Panc1 (cell line): ENCODE measurements at regions not wholly inside any gene's neighbourhood (a gene's known extent, or its start where the extent isn't known, plus 50 kb on each side); places are given as distances from the start of the nearest gene placed in this dataset.

Experiments
- ATAC-seq: fragments of 200-7000 bp; cut with Tn5 transposase; 2 replicates; pipeline ENCODE4 v1.9.1; 2020; ENCODE audit warnings: mild to moderate bottlenecking, moderate library complexity
- BruUV-seq: library from RNA; stranded (reverse); fragments of 400-500 nt; replicated peaks from 2 replicates; lab custom pipeline; 2021; lab: Mats Ljungman, UMichigan
- CTCF ChIA-PET: fragments of 300-600 bp; sonication (Branson Sonifier 250); formaldehyde crosslinking; loops from one replicate; lab custom pipeline; 2022; ENCODE audit warnings: antibody characterized with exemption; lab: Charles Lee
- POLR2A ChIA-PET: fragments of 300-600 bp; sonication (Branson Sonifier 250); formaldehyde crosslinking; loops from one replicate; lab custom pipeline; 2022; ENCODE audit warnings: antibody characterized with exemption; lab: Charles Lee
- DNase-seq: peaks from one replicate; pipeline ENCODE4 v3.0.0-alpha.2; 2010; ENCODE audit warnings: low read depth, low spot score
- H3K27ac ChIP-seq: 2 replicates; pipeline ENCODE4 v1.5.1; 2011; ENCODE audit warnings: mild to moderate bottlenecking, low read length, inconsistent platforms
- H3K27me3 ChIP-seq: fragments of 200-500 bp; sonication (Bioruptor generic); 2 replicates; pipeline ENCODE4 v1.6.0; 2014; ENCODE audit warnings: low read length, inconsistent platforms; ENCODE audit not compliant: control insufficient read depth, insufficient read depth
- H3K36me3 ChIP-seq: fragments of 200-500 bp; sonication (Bioruptor generic); 2 replicates; pipeline ENCODE4 v1.5.1; 2014; ENCODE audit warnings: inconsistent platforms, mild to moderate bottlenecking, low read length, moderate library complexity; ENCODE audit not compliant: control insufficient read depth, insufficient read depth
- H3K4me1 ChIP-seq: 2 replicates; pipeline ENCODE4 v1.5.1; 2011; ENCODE audit warnings: inconsistent platforms, mild to moderate bottlenecking, low read length, moderate library complexity; ENCODE audit not compliant: control insufficient read depth, insufficient read depth
- H3K4me3 ChIP-seq, 2 experiments: 2 replicates each; pipeline ENCODE4 v1.5.1; 2011 to 2012; ENCODE audit warnings: low read depth in 2 of 2, low read length in 2 of 2, mild to moderate bottlenecking in 2 of 2, inconsistent platforms in 1 of 2, moderate library complexity in 1 of 2
- H3K9me3 ChIP-seq: fragments of 200-500 bp; sonication (Bioruptor generic); 2 replicates; pipeline ENCODE4 v1.5.1; 2014; ENCODE audit warnings: low read depth, mild to moderate bottlenecking, inconsistent platforms, low read length, moderate library complexity; ENCODE audit not compliant: control insufficient read depth, insufficient read depth
- CTCF ChIP-seq: fragments of 450-650 bp; IDR thresholded peaks from 2 replicates; pipeline ENCODE4 v1.5.1; 2017; ENCODE audit warnings: mild to moderate bottlenecking
- POLR2AphosphoS5 ChIP-seq: IDR thresholded peaks from 2 replicates; pipeline ENCODE4 v1.6.1; 2012; ENCODE audit warnings: mild to moderate bottlenecking, low read depth, low read length, moderate library complexity
- SIN3A ChIP-seq: IDR thresholded peaks from 2 replicates; pipeline ENCODE4 v1.6.1; 2012; ENCODE audit warnings: low read depth, mild to moderate bottlenecking, low read length, moderate library complexity, borderline replicate concordance; ENCODE audit not compliant: insufficient read depth
- TCF7L2 ChIP-seq: IDR thresholded peaks from 2 replicates; pipeline ENCODE4 v1.6.1; 2011; ENCODE audit warnings: mild to moderate bottlenecking, low read depth, low read length, inconsistent platforms
- in situ Hi-C: cut with HindIII; loops from 2 replicates; pipeline ENCODE4 v1.10.0; 2016; ENCODE audit warnings: low sequenced_read_pairs, low pct_unique_long_range_greater_than_20kb
- intact Hi-C: fragments of 100-400 bp; cut with micrococcal nuclease; formaldehyde crosslinking; loops from one replicate; pipeline ENCODE4 v1.10.0; 2022; ENCODE audit not compliant: unreplicated experiment
- TF ChIP-seq, protein P1 (sequence below), 2 experiments: IDR thresholded peaks; 2 replicates each; pipeline ENCODE4 v1.6.1; 2011 to 2012; ENCODE audit warnings: low read depth in 2 of 2, control low read depth in 1 of 2, low read length in 1 of 2, mild to moderate bottlenecking in 1 of 2, moderate library complexity in 1 of 2; ENCODE audit not compliant: insufficient read depth in 1 of 2

- intact Hi-C loops (no loop called here), in situ Hi-C loops (no loop called here)
- peaks cover 12% of the 10 kb centered on the region for H3K4me1 ChIP-seq
- peak overlapping the region; percentile 67; the same call in 1 of the 2 replicates for H3K27ac ChIP-seq
- CTCF ChIA-PET = interaction anchor here (0.5 kb wide), 1 partner anchor 467 kb away, joined by 4 read pairs; no protein-coding TSS in a partner anchor
- H3K36me3 ChIP-seq = no peaks in the 10 kb centered on the region
- no peak overlapping the region for H3K4me3 ChIP-seq
- POLR2A ChIA-PET = no interaction called here
- TF ChIP-seq, protein P1, sequence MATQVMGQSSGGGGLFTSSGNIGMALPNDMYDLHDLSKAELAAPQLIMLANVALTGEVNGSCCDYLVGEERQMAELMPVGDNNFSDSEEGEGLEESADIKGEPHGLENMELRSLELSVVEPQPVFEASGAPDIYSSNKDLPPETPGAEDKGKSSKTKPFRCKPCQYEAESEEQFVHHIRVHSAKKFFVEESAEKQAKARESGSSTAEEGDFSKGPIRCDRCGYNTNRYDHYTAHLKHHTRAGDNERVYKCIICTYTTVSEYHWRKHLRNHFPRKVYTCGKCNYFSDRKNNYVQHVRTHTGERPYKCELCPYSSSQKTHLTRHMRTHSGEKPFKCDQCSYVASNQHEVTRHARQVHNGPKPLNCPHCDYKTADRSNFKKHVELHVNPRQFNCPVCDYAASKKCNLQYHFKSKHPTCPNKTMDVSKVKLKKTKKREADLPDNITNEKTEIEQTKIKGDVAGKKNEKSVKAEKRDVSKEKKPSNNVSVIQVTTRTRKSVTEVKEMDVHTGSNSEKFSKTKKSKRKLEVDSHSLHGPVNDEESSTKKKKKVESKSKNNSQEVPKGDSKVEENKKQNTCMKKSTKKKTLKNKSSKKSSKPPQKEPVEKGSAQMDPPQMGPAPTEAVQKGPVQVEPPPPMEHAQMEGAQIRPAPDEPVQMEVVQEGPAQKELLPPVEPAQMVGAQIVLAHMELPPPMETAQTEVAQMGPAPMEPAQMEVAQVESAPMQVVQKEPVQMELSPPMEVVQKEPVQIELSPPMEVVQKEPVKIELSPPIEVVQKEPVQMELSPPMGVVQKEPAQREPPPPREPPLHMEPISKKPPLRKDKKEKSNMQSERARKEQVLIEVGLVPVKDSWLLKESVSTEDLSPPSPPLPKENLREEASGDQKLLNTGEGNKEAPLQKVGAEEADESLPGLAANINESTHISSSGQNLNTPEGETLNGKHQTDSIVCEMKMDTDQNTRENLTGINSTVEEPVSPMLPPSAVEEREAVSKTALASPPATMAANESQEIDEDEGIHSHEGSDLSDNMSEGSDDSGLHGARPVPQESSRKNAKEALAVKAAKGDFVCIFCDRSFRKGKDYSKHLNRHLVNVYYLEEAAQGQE (IDR thresholded peaks at IDR 0.05; ENCODE audit: insufficient read depth in 1 of 2, low read depth in 2 of 2, low read length in 1 of 2) = no peak
- no peak for TF ChIP-seq SIN3A
- TF ChIP-seq TCF7L2 = no peak
- TF ChIP-seq CTCF = no peak
- TF ChIP-seq POLR2AphosphoS5 = no peak
- no peaks in the 10 kb centered on the region for H3K27me3 ChIP-seq
- DNase-seq (peak; percentile 57), ATAC-seq (peak; percentile 88)
- no TSS peak for BruUV-seq
- no peaks in the 10 kb centered on the region for H3K9me3 ChIP-seq
Observed at GRCh38 chr1:200336101-200336845, 73.6 kb downstream of the ZNF281 start.

DNA sequence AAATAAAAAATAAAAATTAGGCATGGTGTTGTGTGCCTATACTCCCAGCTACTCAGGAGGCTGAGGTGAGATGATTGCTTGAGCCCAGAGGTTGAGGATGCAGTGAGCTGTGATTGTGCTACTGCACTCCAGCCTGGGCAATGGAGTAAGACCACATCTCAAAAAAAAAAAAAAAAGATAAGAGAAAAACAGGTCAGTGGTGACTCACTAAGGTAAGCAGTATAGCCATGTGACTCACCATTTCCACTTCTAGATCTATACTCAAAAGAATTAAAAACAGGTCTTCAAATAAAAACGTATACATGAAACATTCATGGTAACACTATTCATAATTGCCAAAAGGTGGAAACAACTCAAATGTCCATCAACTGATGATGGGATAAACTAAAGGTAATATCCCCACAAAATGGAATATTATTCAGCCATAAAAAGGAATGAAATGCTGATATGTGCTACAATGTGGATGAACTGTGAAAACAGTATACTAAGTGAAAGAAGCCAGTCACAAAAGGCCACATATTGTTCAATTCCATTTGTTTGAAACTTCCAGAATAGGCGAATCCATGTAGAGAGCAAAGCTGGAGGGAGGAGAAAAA lies 75.1 kb downstream of the ZNF281 start:
- peaks cover 12% of the 10 kb centered on the region for H3K4me1 ChIP-seq
- H3K36me3 ChIP-seq = no peaks in the 10 kb centered on the region
- in situ Hi-C loops (no loop called here), intact Hi-C loops (no loop called here)
- H3K27ac ChIP-seq = no peak overlapping the region
- TF ChIP-seq SIN3A = no peak
- TF ChIP-seq CTCF = no peak
- TF ChIP-seq TCF7L2 = no peak
- TF ChIP-seq POLR2AphosphoS5 = no peak
- TF ChIP-seq, protein P1 (IDR thresholded peaks at IDR 0.05; ENCODE audit: insufficient read depth in 1 of 2, low read depth in 2 of 2, low read length in 1 of 2) = no peak
- POLR2A ChIA-PET = no interaction called here
- CTCF ChIA-PET = no interaction called here
- H3K4me3 ChIP-seq = no peak overlapping the region
- no peaks in the 10 kb centered on the region for H3K9me3 ChIP-seq
- DNase-seq (no peak), ATAC-seq (no peak)
- no peaks in the 10 kb centered on the region for H3K27me3 ChIP-seq
- no TSS peak for BruUV-seq
